Activated naive CD4-positive, alpha-beta T cell (primary cell): ENCODE measurements at regions not wholly inside any gene's neighbourhood (a gene's known extent, or its start where the extent isn't known, plus 50 kb on each side); places are given as distances from the start of the nearest gene placed in this dataset.

Experiments
- DNase-seq, 4 experiments: peaks; one replicate each; lab custom pipeline; 2025; lab: John Stamatoyannopoulos, UW

- DNase-seq = no peak
These were observed 175.5 kb upstream of the NCAM1 start for GRCh38 chr11:112785719-112786118.

DNA sequence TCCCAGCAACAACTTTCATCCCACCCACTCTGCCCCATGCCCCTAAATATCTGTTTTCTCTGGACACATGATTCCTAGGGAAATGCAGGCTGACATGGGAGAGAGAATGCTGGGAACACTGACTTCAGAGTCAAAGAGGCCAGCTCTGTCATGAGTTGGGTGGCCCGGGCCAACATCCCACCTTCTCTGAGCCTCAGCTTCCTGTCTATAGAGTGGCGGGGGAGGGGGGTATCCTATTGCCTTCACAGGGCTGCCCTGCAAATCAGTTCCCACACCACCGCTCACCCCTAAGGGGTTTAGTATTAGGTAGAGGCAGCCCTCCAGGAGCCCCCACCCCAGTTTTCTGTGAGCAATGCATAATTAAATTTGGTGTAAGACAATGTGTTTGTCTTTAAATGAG, 175.0 kb upstream of the NCAM1 start:
- DNase-seq = no peak

DNA sequence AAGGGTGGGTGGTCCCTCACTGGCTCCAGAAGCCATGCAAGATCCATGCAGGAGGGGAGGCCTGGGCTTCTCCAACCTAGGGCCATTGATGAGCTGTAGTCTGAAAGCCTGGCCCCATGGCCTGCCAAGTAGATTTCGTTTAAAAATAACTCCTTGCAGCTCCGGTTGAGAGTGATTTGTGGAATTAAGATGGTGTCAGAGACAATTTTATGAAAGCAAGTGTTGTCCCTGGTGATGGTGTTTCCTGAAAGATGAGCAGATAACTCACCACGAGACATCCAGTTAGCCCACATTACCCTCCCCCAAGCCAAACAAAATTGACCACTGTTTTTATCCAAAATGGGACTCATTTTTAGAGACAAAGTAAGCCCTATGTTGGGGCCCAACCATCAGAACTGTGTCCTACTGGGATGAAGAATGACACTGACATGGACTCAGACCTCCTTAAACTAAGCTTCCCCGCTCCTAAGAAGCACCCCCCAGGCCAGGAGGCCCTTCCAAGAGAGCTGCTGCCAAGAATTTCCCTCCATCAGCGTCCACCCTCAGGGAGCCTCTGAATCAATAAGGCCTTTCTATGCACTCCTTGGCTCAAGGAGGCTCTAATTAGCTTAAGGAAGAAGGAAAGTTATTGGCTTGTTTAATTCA, 174.2 kb upstream of the NCAM1 start:
- no peak for DNase-seq

- no peak for DNase-seq
These were observed 171.7 kb upstream of the NCAM1 start for GRCh38 chr11:112789481-112789880.

GRCh38 chr11:112790286-112790685, 170.9 kb upstream of the NCAM1 start:
- DNase-seq = no peak

DNA sequence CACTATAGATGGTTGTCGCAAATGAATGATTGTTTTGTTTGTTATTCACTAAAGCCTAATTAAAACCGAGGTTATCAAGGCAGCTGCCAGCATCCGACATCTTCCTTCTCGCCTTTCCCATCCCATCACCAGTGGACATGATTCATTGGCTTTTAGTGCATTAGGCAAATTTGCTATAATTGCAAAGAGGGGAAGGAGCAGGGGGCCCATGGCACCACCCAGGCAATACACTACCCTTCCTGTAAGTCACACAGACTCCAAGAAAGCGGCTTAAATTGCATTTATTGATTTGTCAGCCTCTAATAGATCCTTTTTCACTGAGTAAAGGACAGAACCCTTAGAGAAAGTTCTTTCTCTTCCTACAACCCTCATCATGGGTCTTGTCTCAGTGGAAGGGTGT, 169.2 kb upstream of the NCAM1 start:
- DNase-seq = no peak

DNA sequence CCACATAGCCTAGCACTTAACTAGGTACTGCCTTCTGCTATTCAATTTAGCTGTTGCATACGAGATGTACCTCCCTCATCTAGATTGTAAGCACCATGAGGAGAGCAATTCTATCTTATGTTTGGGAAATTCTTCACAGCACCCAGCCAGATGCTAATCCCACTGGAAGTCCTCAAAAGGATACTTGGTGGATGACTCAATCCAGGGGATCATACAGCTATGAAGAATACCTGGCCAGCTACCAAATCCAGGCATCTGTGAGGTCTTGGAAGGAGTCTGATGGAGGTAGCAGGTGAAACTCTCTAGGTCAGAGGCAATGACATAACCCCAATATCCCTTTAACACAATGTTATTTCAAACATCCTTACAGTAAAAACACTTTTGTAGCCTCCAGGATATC, 167.8 kb upstream of the NCAM1 start:
- no peak for DNase-seq

GRCh38 chr11:112794331-112794846, 166.8 kb upstream of the NCAM1 start:
- no peak for DNase-seq

- DNase-seq = peak in 1 of 4 experiments; percentile 1
These were observed 165.9 kb upstream of the NCAM1 start for GRCh38 chr11:112795142-112795815.

GRCh38 chr11:112795911-112796649, 165.1 kb upstream of the NCAM1 start:
- DNase-seq = no peak

- DNase-seq = no peak
These were observed 164.1 kb upstream of the NCAM1 start for GRCh38 chr11:112797092-112797491.

DNA sequence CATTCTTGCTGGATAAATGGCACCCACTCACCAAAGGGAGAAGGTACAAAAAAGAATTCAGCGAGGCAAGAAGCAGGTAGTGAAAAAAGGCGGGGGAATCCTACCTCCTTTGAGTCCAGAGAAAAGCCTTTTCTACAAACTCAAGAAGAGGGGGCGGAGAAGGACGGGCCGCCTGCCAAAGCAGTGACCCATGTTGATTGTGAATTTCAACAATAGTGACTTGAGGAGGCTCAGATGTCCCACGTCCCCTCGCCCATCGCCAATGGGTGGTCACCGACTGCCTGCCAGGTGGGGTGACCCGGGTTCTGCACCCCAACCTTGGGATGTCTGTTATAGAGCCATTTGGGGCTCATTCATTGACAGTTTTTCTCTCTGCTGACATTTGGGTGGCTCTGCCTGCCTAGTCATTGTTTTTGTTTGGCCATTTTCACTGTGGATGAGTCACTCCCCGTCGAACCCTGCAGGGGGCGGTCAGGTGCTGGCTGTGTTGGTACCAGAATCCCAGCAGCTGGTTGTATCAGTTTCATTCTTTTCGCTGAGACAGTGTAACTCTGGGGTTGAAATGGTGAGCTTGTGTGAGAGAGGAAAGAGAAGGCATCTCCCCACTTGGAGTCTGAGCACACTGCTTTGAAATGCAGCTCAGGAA, 163.4 kb upstream of the NCAM1 start:
- DNase-seq = no peak

DNA sequence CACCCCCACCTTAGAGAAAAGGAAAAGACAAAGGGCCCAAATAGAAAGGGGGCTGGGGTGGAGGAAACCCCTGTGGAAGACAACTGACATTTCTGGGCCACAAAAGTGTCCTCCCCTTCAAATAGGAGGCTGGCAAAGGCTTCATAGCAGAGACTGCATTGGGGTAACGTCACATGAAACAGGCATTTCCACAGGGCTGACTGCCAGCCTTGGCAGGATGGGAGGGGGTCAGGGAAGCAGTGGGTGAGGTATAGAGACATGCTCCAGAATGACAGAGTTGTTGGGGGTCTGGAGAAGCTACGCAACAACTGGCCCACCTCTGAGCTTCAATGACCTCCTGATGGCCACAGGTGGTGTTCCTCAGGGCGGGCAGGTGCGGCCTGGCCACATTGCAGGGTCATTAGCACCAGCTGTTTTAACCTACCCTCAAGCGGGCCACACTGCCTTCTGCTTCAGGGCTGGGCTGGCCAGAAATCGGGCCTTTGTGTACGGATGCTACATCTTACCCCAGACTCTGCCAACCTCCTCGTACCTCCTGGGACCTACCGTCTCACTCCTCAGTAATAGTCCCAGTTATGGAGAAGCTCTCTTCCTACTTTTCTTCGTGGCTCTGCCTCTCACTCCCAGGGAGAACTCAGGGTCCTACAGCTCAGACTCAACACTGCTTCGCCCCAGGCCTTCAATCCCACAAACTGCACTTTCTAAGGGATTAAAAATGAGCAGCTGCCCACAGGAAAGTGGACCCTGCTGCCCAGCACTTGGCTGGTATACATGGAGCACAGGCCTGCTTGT, 160.0 kb upstream of the NCAM1 start:
- DNase-seq = no peak

DNA sequence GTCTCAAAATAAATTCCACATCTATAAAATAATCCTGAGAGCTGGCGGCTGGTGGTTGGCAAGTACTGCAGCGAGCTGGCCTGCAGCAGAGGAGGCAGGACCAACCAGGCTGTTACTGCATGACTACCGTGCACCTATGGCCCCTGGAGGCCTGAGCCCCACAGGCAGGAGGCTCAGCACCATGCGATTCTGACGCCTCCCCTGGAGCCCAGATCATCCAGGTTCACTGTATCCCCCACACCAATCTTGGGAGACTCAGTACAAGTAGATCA, 159.5 kb upstream of the NCAM1 start:
- no peak for DNase-seq

- DNase-seq = no peak
These were observed 155.6 kb upstream of the NCAM1 start for GRCh38 chr11:112805658-112806057.

GRCh38 chr11:112806256-112806655, 155.0 kb upstream of the NCAM1 start:
- DNase-seq = no peak

DNA sequence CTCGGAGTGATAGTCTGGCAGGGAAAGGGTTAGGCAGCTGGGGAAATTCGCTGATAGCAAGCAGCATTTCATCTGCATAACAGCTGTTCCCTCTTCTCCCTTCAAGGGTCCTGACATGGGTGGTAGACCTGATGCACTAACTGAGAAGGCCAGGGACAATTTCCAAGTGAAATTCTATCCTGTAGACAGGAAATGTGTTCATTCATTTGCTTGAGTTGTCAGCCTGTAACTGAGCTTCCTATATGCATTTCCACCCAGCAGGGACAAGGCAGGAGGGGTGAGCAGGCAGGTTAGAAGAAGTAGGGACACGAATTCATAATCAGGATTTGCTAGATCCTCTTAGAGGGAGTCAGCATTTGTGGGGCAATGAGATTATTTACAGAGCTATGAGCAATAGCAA, 154.3 kb upstream of the NCAM1 start:
- no peak for DNase-seq

GRCh38 chr11:112809429-112809828, 151.8 kb upstream of the NCAM1 start:
- DNase-seq = no peak

DNA sequence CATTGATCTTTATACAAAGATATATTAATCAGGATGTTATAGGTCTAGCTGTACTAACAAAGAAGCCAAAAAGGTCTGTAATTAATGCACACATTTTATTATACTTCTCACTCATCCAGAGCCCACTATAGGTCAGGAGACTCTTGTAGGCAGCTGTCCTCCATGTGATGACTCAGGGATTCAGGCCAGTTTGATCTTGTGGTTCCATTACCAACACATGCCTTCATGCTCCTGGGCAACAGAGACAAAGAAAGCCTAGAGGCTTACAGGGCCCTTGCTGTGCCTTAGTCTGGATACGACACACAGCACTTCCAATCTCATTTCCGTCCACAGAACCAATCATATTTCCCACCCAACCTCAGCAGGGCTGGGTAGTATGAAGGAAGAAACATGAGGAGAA, 150.3 kb upstream of the NCAM1 start:
- DNase-seq = no peak

- no peak for DNase-seq
These were observed 149.4 kb upstream of the NCAM1 start for GRCh38 chr11:112811783-112812182.

GRCh38 chr11:112812729-112813128, 148.5 kb upstream of the NCAM1 start:
- DNase-seq = no peak

- DNase-seq = no peak
These were observed 147.1 kb upstream of the NCAM1 start for GRCh38 chr11:112814168-112814567.
